ENCODE measurements at regions not wholly inside any gene's neighbourhood (a gene's known extent, or its start where the extent isn't known, plus 50 kb on each side); places are given as distances from the start of the nearest gene placed in this dataset.

DNA sequence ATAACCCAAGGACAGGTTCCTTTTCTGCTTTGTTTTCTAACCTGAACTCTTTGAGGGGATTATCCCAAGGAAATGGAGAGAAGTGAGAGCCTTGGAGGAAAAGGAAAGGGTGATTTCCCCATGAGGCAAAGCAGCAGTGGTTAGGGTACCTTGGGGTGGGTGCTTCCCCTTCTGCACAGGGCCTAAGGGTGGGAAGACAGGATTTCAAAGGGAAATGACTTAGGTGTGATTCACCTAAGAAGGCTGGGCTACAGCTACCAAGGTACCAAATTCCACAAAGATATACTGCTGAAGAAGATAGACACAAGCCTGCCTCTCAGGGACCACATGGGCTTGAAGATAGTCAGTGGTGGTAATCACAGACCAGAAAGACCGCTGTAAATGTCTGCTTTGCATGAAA, 325.3 kb upstream of the DPH6 start (continued):
- TF ChIP-seq, protein P1, sequence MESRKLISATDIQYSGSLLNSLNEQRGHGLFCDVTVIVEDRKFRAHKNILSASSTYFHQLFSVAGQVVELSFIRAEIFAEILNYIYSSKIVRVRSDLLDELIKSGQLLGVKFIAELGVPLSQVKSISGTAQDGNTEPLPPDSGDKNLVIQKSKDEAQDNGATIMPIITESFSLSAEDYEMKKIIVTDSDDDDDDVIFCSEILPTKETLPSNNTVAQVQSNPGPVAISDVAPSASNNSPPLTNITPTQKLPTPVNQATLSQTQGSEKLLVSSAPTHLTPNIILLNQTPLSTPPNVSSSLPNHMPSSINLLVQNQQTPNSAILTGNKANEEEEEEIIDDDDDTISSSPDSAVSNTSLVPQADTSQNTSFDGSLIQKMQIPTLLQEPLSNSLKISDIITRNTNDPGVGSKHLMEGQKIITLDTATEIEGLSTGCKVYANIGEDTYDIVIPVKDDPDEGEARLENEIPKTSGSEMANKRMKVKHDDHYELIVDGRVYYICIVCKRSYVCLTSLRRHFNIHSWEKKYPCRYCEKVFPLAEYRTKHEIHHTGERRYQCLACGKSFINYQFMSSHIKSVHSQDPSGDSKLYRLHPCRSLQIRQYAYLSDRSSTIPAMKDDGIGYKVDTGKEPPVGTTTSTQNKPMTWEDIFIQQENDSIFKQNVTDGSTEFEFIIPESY (IDR thresholded peaks at IDR 0.05; ENCODE audit: extremely low read depth, insufficient replicate concordance, low read length): no peak
- TF ChIP-seq EZH2 (IDR thresholded peaks at IDR 0.05) (no peak), CBX3 (IDR thresholded peaks at IDR 0.05; ENCODE audit: low read depth) (no peak), EGR1 (IDR thresholded peaks at IDR 0.05; ENCODE audit: low read depth) (no peak), EZH2phosphoT487 (IDR thresholded peaks at IDR 0.05; ENCODE audit: borderline replicate concordance) (no peak), ZFX (IDR thresholded peaks at IDR 0.05) (no peak), TCF7L2 (IDR thresholded peaks at IDR 0.05; ENCODE audit: borderline replicate concordance, extremely low read depth, insufficient read depth, insufficient read length) (no peak), YY1 (IDR thresholded peaks at IDR 0.05; ENCODE audit: extremely low read depth, insufficient replicate concordance, low read depth, low read length) (no peak), JUND (IDR thresholded peaks at IDR 0.05) (no peak), ZNF274 (IDR thresholded peaks at IDR 0.05; ENCODE audit: low read depth, low read length) (no peak), POLR2A (IDR thresholded peaks at IDR 0.05; ENCODE audit: borderline replicate concordance, extremely low read depth, insufficient read depth, insufficient read length) (no peak)
- TF ChIP-seq, protein P2, sequence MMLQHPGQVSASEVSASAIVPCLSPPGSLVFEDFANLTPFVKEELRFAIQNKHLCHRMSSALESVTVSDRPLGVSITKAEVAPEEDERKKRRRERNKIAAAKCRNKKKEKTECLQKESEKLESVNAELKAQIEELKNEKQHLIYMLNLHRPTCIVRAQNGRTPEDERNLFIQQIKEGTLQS (IDR thresholded peaks at IDR 0.05): no peak
- TF ChIP-seq, protein P3, sequence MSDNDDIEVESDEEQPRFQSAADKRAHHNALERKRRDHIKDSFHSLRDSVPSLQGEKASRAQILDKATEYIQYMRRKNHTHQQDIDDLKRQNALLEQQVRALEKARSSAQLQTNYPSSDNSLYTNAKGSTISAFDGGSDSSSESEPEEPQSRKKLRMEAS (IDR thresholded peaks at IDR 0.05): no peak

DNA sequence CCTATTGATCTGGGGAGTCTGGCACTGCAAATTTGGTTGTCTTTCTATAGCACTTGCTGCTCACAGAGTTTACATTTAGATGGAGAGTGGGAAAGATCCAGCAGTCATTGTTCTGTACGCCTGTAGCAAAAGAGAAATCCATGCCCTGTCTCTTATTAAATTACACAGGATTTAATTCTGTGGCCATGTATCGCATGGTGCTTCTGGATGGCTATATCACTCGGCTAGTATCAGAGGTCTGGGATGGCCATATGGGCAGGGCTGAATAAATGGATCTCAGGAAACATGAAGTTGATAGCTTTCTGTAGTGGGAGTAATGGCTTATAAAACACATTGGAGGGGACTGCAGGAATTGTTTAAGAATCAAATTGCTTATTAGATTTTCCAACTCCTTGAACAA, 325.8 kb upstream of the DPH6 start:
- ATAC-seq (no peak), DNase-seq (ENCODE audit: low read depth, low spot score) (no peak)
- ChIA-PET CTCF (no interaction called here), POLR2A (no interaction called here), RAD21 (ENCODE audit: low non-redundant PET in 1 of 2, low total read pairs in 2 of 2, uncharacterized antibody in 2 of 2, unreplicated experiment in 2 of 2) (no interaction called here)
- Histone ChIP-seq H3K4me2 (ENCODE audit: low read length) (no peak overlapping the region), H3K36me3 (ENCODE audit: control insufficient read depth in 1 of 2, insufficient read depth in 2 of 2, low read length in 2 of 2) (no peaks in the 10 kb centered on the region), H3K4me1 (ENCODE audit: control insufficient read depth in 1 of 2, insufficient read depth in 2 of 2, low read length in 2 of 2) (peaks cover 5 to 9% of the 10 kb centered on the region in 2 experiments), H3K79me2 (ENCODE audit: insufficient read depth, low read length) (no peaks in the 10 kb centered on the region), H3K27ac (ENCODE audit: low read depth, low read length) (no peak overlapping the region), H3K27me3 (ENCODE audit: insufficient read depth, low read length) (no peaks in the 10 kb centered on the region), H3K4me3 (replicated peaks in 1 of 2; ENCODE audit: low read depth in 1 of 2, low read length in 2 of 2) (no peak overlapping the region), H3K9ac (ENCODE audit: low read length) (no peak overlapping the region), H3K9me2 (ENCODE audit: insufficient read depth) (no peaks in the 10 kb centered on the region), H3K9me3 (ENCODE audit: control insufficient read depth in 1 of 2, insufficient read depth in 1 of 2, low read depth in 1 of 2, low read length in 2 of 2) (no peaks in the 10 kb centered on the region), H2AFZ (ENCODE audit: low read depth, low read length, poor library complexity, severe bottlenecking) (no peak overlapping the region), H4K20me1 (ENCODE audit: insufficient read depth) (no peaks in the 10 kb centered on the region)
- no TSS peak for BruUV-seq (replicated peaks)
- intact Hi-C loops (cut with micrococcal nuclease): no loop called here
- no peak for TF ChIP-seq ELF1 (IDR thresholded peaks at IDR 0.05; ENCODE audit: borderline replicate concordance, low read depth)
- no peak for TF ChIP-seq EGR1 (IDR thresholded peaks at IDR 0.05; ENCODE audit: low read depth)
- TF ChIP-seq TCF7L2 (IDR thresholded peaks at IDR 0.05; ENCODE audit: borderline replicate concordance, extremely low read depth, insufficient read depth, insufficient read length): no peak
- TF ChIP-seq, protein P1 (IDR thresholded peaks at IDR 0.05; ENCODE audit: extremely low read depth, insufficient replicate concordance, low read length): no peak
- TF ChIP-seq YY1 (IDR thresholded peaks at IDR 0.05; ENCODE audit: extremely low read depth, insufficient replicate concordance, low read depth, low read length): no peak
- TF ChIP-seq, protein P3 (IDR thresholded peaks at IDR 0.05): no peak
- TF ChIP-seq ZNF274 (IDR thresholded peaks at IDR 0.05; ENCODE audit: low read depth, low read length): no peak
- TF ChIP-seq SP1 (IDR thresholded peaks at IDR 0.05; ENCODE audit: low read depth): no peak
- no peak for TF ChIP-seq RAD21 (IDR thresholded peaks at IDR 0.05; ENCODE audit: low read depth)
- TF ChIP-seq SIN3A (IDR thresholded peaks at IDR 0.05; ENCODE audit: low read depth): no peak
- no peak for TF ChIP-seq POLR2A (IDR thresholded peaks at IDR 0.05; ENCODE audit: borderline replicate concordance, extremely low read depth, insufficient read depth, insufficient read length)
- no peak for TF ChIP-seq SRF (IDR thresholded peaks at IDR 0.05; ENCODE audit: low read depth)

Data from HCT116 (cell line).